ENCODE measurements at regions not wholly inside any gene's neighbourhood (a gene's known extent, or its start where the extent isn't known, plus 50 kb on each side); places are given as distances from the start of the nearest gene placed in this dataset.

DNA sequence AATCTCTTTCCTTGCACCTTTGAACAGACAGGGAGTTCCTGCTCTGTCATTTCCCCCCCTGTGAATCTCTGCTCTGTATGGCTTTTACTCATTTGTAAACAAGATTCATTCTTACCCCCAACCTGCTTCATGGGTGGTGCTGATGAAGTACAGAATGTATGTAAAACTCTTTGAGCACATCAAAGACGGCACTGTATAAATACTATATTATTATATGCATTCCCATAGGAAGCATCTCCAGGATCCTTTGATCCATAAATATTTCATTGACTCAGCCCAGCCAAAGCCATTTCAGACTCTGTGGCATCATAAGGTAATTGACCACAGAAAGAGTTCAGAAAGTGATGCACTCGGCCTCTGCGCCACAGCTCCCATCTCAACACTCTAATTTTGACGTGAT, 208.7 kb downstream of the EFNB2 start:
- TF ChIP-seq, protein P1, sequence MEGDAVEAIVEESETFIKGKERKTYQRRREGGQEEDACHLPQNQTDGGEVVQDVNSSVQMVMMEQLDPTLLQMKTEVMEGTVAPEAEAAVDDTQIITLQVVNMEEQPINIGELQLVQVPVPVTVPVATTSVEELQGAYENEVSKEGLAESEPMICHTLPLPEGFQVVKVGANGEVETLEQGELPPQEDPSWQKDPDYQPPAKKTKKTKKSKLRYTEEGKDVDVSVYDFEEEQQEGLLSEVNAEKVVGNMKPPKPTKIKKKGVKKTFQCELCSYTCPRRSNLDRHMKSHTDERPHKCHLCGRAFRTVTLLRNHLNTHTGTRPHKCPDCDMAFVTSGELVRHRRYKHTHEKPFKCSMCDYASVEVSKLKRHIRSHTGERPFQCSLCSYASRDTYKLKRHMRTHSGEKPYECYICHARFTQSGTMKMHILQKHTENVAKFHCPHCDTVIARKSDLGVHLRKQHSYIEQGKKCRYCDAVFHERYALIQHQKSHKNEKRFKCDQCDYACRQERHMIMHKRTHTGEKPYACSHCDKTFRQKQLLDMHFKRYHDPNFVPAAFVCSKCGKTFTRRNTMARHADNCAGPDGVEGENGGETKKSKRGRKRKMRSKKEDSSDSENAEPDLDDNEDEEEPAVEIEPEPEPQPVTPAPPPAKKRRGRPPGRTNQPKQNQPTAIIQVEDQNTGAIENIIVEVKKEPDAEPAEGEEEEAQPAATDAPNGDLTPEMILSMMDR (IDR thresholded peaks at IDR 0.05) = no peak
- TF ChIP-seq POLR2A (IDR thresholded peaks at IDR 0.05; ENCODE audit: low read depth) (no peak), POLR2AphosphoS5 (IDR thresholded peaks at IDR 0.05) (no peak), EP300 (IDR thresholded peaks at IDR 0.05) (no peak)

All from esophagus muscularis mucosa (tissue), 4 donors.